Activated CD4-positive, CD25-positive, alpha-beta regulatory T cell treated with anti-CD3 and anti-CD28 coated beads, Interleukin-2, amount 50 U/mL, for 24 hours (primary cell): ENCODE measurements at regions not wholly inside any gene's neighbourhood (a gene's known extent, or its start where the extent isn't known, plus 50 kb on each side); places are given as distances from the start of the nearest gene placed in this dataset.

ENCODE experiments used
- ATAC-seq, 2 donors: fragments of 150-1000 bp; cut with Tn5 transposase; one replicate each; pipeline ENCODE4 v1.10.0; 2021; ENCODE audit warnings: mild to moderate bottlenecking in 1 of 2, moderate library complexity in 1 of 2

- ATAC-seq = no peak
Measured at GRCh38 chr11:79980916-79981315, 540.1 kb upstream of the TENM4 start.

GRCh38 chr11:79973721-79974617 lies 533.1 kb upstream of the TENM4 start:
- no peak for ATAC-seq

- no peak for ATAC-seq
Measured at GRCh38 chr11:79971255-79971654, 530.4 kb upstream of the TENM4 start.

- no peak for ATAC-seq
Measured at GRCh38 chr11:79966592-79966991, 525.8 kb upstream of the TENM4 start.

- no peak for ATAC-seq
Measured at GRCh38 chr11:79963856-79964645, 523.2 kb upstream of the TENM4 start.

- ATAC-seq = no peak
Measured at GRCh38 chr11:79960461-79960860, 519.6 kb upstream of the TENM4 start.

GRCh38 chr11:79959318-79959717 lies 518.5 kb upstream of the TENM4 start:
- ATAC-seq = no peak

GRCh38 chr11:79957702-79958101 lies 516.9 kb upstream of the TENM4 start:
- ATAC-seq = no peak

- no peak for ATAC-seq
Measured at GRCh38 chr11:79956061-79956460, 515.2 kb upstream of the TENM4 start.

- no peak for ATAC-seq
Measured at GRCh38 chr11:79953629-79954028, 512.8 kb upstream of the TENM4 start.

GRCh38 chr11:79950741-79951140 lies 509.9 kb upstream of the TENM4 start:
- ATAC-seq = no peak

GRCh38 chr11:79950172-79950571 lies 509.3 kb upstream of the TENM4 start:
- ATAC-seq = no peak

GRCh38 chr11:79949574-79949973 lies 508.7 kb upstream of the TENM4 start:
- no peak for ATAC-seq

- no peak for ATAC-seq
Measured at GRCh38 chr11:79942646-79943045, 501.8 kb upstream of the TENM4 start.

GRCh38 chr11:79942090-79942489 lies 501.3 kb upstream of the TENM4 start:
- no peak for ATAC-seq

GRCh38 chr11:79940974-79941735 lies 500.3 kb upstream of the TENM4 start:
- no peak for ATAC-seq

- ATAC-seq = no peak
Measured at GRCh38 chr11:79940165-79940564, 499.3 kb upstream of the TENM4 start.

GRCh38 chr11:79939111-79939510 lies 498.3 kb upstream of the TENM4 start:
- no peak for ATAC-seq

- no peak for ATAC-seq
Measured at GRCh38 chr11:79937676-79938334, 497.0 kb upstream of the TENM4 start.

GRCh38 chr11:79932612-79933011 lies 491.8 kb upstream of the TENM4 start:
- no peak for ATAC-seq

GRCh38 chr11:79931692-79932091 lies 490.9 kb upstream of the TENM4 start:
- ATAC-seq = no peak

- no peak for ATAC-seq
Measured at GRCh38 chr11:79926707-79927106, 485.9 kb upstream of the TENM4 start.

GRCh38 chr11:79925570-79925969 lies 484.7 kb upstream of the TENM4 start:
- ATAC-seq = no peak
